ENCODE measurements at regions not wholly inside any gene's neighbourhood (a gene's known extent, or its start where the extent isn't known, plus 50 kb on each side); places are given as distances from the start of the nearest gene placed in this dataset.

DNA sequence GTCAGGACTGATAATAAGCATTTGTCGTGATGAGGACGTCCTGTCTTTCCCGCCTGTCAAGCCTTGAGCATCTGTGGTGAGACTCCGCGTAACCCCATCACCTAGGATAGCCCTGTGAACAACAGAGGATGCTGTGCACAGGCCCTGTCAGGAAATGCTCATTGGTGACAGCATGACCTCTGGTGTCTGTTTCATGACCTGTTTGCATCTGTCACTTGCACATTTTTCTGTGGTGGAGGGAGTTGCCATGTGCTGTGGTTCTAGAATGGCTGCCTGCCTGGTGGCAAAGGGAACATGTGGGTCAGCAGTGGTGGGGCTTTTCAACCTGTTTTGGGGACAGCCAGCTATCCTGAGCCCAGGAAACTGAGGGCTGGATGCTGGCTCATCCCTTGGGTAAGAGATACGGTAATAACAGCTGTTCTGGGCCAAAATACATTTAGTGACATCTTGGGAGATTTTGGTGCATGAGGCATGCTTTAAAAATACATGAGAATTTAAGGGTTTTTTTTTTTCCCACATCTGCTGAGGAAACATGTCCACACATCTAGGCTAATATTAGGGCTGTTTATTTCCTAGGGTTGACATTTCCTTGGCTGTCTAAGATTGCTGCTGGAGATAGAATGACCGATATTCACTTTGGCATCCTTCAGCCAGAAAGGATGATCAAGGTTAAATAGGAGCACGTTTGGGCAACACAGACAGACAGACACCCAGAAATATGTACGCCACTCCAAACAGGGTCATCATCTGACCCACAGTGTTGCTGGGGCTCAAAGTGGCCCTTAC lies 52.9 kb downstream of the KCNC4 start:
- TF ChIP-seq EZH2phosphoT487 (IDR thresholded peaks at IDR 0.05; ENCODE audit: borderline replicate concordance, low read depth, low read length), result no peak
- TF ChIP-seq, protein P1, sequence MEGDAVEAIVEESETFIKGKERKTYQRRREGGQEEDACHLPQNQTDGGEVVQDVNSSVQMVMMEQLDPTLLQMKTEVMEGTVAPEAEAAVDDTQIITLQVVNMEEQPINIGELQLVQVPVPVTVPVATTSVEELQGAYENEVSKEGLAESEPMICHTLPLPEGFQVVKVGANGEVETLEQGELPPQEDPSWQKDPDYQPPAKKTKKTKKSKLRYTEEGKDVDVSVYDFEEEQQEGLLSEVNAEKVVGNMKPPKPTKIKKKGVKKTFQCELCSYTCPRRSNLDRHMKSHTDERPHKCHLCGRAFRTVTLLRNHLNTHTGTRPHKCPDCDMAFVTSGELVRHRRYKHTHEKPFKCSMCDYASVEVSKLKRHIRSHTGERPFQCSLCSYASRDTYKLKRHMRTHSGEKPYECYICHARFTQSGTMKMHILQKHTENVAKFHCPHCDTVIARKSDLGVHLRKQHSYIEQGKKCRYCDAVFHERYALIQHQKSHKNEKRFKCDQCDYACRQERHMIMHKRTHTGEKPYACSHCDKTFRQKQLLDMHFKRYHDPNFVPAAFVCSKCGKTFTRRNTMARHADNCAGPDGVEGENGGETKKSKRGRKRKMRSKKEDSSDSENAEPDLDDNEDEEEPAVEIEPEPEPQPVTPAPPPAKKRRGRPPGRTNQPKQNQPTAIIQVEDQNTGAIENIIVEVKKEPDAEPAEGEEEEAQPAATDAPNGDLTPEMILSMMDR (conservative IDR thresholded peaks at IDR 0.05; ENCODE audit: low read length), result 0 out of 2 replicates have a peak, but pooled peaks have one; percentile 37
